Ovary (tissue), 3 donors: ENCODE measurements at regions not wholly inside any gene's neighbourhood (a gene's known extent, or its start where the extent isn't known, plus 50 kb on each side); places are given as distances from the start of the nearest gene placed in this dataset.

ENCODE experiments used
- EP300 ChIP-seq: sonication (generic); formaldehyde crosslinking; IDR thresholded peaks from one replicate; pipeline ENCODE4 v1.6.1; 2017; ENCODE audit warnings: antibody characterized with exemption
- POLR2A ChIP-seq: fragments of 450-650 bp; IDR thresholded peaks from one replicate; pipeline ENCODE4 v1.6.1; 2017; ENCODE audit warnings: antibody characterized with exemption, mild to moderate bottlenecking, moderate library complexity
- TF ChIP-seq, protein P1 (sequence below), 3 donors: fragments of 450-650 bp in 2 of 3; fragments of 200-600 bp in 1 of 3; IDR thresholded peaks; one replicate each; pipeline versions ENCODE4 v1.5.1 to v1.8.0; 2016 to 2022; ENCODE audit warnings: antibody characterized with exemption in 3 of 3, mild to moderate bottlenecking in 1 of 3
- donor health status: DM: no; HTN: no; CAD: no.

DNA sequence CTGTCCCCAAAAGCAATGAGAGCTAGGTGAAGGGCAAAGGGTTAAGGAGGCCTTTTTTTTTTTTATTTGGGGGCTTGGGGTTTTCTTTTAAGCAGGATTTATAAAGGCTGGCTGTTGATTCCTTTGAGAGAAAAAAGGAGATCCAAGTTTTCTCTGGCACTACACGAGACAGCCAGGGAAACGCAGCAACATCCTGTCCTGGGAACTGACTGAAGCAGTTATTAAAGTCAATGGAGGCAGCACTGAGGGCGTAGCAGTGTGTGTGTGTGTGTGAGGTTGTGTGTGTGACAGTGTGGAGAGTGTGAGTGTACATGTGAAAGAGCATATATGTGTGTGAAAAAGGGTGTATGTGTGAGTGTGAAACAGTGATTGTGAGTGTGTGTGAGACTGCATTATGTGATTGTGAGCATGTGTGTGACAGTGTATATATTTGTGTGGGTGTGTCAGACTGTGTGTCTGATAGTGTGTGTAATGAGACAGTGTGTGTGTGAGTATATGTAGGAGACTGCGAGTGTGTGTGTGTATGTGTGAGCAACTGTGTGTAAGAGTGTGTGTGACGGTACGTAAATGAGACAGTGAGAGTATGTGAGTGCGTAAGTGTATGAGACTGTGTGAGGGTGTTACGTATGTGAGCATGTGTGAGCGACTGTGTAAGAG is 65.9 kb upstream of the TIAM1 start:
- TF ChIP-seq, protein P1, sequence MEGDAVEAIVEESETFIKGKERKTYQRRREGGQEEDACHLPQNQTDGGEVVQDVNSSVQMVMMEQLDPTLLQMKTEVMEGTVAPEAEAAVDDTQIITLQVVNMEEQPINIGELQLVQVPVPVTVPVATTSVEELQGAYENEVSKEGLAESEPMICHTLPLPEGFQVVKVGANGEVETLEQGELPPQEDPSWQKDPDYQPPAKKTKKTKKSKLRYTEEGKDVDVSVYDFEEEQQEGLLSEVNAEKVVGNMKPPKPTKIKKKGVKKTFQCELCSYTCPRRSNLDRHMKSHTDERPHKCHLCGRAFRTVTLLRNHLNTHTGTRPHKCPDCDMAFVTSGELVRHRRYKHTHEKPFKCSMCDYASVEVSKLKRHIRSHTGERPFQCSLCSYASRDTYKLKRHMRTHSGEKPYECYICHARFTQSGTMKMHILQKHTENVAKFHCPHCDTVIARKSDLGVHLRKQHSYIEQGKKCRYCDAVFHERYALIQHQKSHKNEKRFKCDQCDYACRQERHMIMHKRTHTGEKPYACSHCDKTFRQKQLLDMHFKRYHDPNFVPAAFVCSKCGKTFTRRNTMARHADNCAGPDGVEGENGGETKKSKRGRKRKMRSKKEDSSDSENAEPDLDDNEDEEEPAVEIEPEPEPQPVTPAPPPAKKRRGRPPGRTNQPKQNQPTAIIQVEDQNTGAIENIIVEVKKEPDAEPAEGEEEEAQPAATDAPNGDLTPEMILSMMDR (IDR thresholded peaks at IDR 0.05), result no peak
- no peak for TF ChIP-seq EP300
- no peak for TF ChIP-seq POLR2A
